ENCODE measurements at regions not wholly inside any gene's neighbourhood (a gene's known extent, or its start where the extent isn't known, plus 50 kb on each side); places are given as distances from the start of the nearest gene placed in this dataset.

DNA sequence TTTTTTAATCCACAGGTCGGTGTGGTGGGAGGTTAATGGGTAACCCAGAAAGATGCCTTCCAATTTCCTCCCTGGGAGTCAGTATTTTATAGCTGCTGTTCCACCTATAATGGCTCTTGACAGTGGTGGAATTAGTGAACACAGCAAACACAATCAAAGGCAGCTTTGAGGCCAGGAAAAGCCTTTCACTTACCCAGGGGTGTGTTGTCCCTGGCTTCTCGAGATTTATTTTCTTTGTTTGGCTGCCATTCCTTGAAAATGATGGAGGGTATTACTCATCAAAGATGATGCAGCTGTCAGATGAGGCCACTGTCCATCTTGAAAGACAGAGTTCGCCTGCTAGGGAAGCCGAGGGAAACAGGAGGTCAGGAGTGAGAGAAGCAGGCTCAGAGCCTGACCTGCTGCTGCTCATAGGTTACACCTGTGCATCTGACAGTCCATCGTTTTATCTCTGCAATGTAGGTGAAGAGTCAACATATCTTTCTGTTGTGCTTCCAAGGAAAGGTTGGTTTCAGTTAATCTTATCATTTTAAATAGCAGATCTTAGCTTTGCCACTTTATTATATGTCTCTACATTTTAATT lies 221.6 kb downstream of the XPNPEP1 start:
- H3K36me3 ChIP-seq (ENCODE audit: insufficient read depth, low read length), result no peaks in the 10 kb centered on the region
- H3K79me2 ChIP-seq (replicated peaks; ENCODE audit: insufficient read depth, low read length), result no peaks in the 10 kb centered on the region
- H3K4me2 ChIP-seq (ENCODE audit: low read length), result no peak overlapping the region
- H2AFZ ChIP-seq (ENCODE audit: low read depth, low read length), result no peak overlapping the region
- H3K9me3 ChIP-seq (ENCODE audit: low read length), result no peaks in the 10 kb centered on the region
- H3K4me3 ChIP-seq (ENCODE audit: low read length), result no peak overlapping the region
- H3K9ac ChIP-seq (ENCODE audit: low read length), result no peak overlapping the region
- H3K27me3 ChIP-seq (ENCODE audit: insufficient read depth, low read depth, low read length), result no peaks in the 10 kb centered on the region
- no peaks in the 10 kb centered on the region for H3K9me2 ChIP-seq (ENCODE audit: insufficient read depth, low read length)
- no peaks in the 10 kb centered on the region for H4K20me1 ChIP-seq (ENCODE audit: insufficient read depth)
- peaks cover 8% of the 10 kb centered on the region for H3F3A ChIP-seq (ENCODE audit: insufficient read depth, low read length, poor library complexity, severe bottlenecking)
- no peak overlapping the region for H3K27ac ChIP-seq (ENCODE audit: low read length)
- no peak for TF ChIP-seq EP300 (conservative IDR thresholded peaks at IDR 0.05; ENCODE audit: poor library complexity, severe bottlenecking)

GRCh38 chr10:109698882-109699664 lies 224.2 kb downstream of the XPNPEP1 start:
- Histone ChIP-seq H3K4me3 (ENCODE audit: low read length) (no peak overlapping the region), H3K9ac (ENCODE audit: low read length) (no peak overlapping the region), H3K79me2 (replicated peaks; ENCODE audit: insufficient read depth, low read length) (no peaks in the 10 kb centered on the region), H3K27ac (ENCODE audit: low read length) (no peak overlapping the region), H3K27me3 (ENCODE audit: insufficient read depth, low read depth, low read length) (no peaks in the 10 kb centered on the region), H3K36me3 (ENCODE audit: insufficient read depth, low read length) (no peaks in the 10 kb centered on the region), H4K20me1 (ENCODE audit: insufficient read depth) (no peaks in the 10 kb centered on the region), H3F3A (ENCODE audit: insufficient read depth, low read length, poor library complexity, severe bottlenecking) (no peaks in the 10 kb centered on the region), H3K9me2 (ENCODE audit: insufficient read depth, low read length) (no peaks in the 10 kb centered on the region), H2AFZ (ENCODE audit: low read depth, low read length) (no peak overlapping the region), H3K4me2 (ENCODE audit: low read length) (no peak overlapping the region), H3K9me3 (ENCODE audit: low read length) (no peaks in the 10 kb centered on the region)
- TF ChIP-seq SMC3 (conservative IDR thresholded peaks at IDR 0.05; ENCODE audit: poor library complexity) (no peak), TAF1 (IDR thresholded peaks at IDR 0.05; ENCODE audit: low read depth) (no peak), EP300 (conservative IDR thresholded peaks at IDR 0.05; ENCODE audit: poor library complexity, severe bottlenecking) (no peak), EZH2 (IDR thresholded peaks at IDR 0.05; ENCODE audit: borderline replicate concordance, insufficient read depth, low read length, poor library complexity, severe bottlenecking) (no peak), MXI1 (conservative IDR thresholded peaks at IDR 0.05; ENCODE audit: poor library complexity, severe bottlenecking) (no peak), RAD21 (conservative IDR thresholded peaks at IDR 0.05) (no peak)
- TF ChIP-seq, protein P1, sequence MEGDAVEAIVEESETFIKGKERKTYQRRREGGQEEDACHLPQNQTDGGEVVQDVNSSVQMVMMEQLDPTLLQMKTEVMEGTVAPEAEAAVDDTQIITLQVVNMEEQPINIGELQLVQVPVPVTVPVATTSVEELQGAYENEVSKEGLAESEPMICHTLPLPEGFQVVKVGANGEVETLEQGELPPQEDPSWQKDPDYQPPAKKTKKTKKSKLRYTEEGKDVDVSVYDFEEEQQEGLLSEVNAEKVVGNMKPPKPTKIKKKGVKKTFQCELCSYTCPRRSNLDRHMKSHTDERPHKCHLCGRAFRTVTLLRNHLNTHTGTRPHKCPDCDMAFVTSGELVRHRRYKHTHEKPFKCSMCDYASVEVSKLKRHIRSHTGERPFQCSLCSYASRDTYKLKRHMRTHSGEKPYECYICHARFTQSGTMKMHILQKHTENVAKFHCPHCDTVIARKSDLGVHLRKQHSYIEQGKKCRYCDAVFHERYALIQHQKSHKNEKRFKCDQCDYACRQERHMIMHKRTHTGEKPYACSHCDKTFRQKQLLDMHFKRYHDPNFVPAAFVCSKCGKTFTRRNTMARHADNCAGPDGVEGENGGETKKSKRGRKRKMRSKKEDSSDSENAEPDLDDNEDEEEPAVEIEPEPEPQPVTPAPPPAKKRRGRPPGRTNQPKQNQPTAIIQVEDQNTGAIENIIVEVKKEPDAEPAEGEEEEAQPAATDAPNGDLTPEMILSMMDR (IDR thresholded peaks at IDR 0.05; ENCODE audit: poor library complexity, severe bottlenecking), result no peak

GRCh38 chr10:109698086-109698485 lies 225.2 kb downstream of the XPNPEP1 start:
- Histone ChIP-seq H3K36me3 (ENCODE audit: insufficient read depth, low read length) (no peaks in the 10 kb centered on the region), H3F3A (ENCODE audit: insufficient read depth, low read length, poor library complexity, severe bottlenecking) (no peaks in the 10 kb centered on the region), H2AFZ (ENCODE audit: low read depth, low read length) (no peak overlapping the region), H3K27ac (ENCODE audit: low read length) (no peak overlapping the region), H3K9ac (ENCODE audit: low read length) (no peak overlapping the region), H3K27me3 (ENCODE audit: insufficient read depth, low read depth, low read length) (no peaks in the 10 kb centered on the region), H3K79me2 (replicated peaks; ENCODE audit: insufficient read depth, low read length) (no peaks in the 10 kb centered on the region), H3K4me3 (ENCODE audit: low read length) (no peak overlapping the region), H4K20me1 (ENCODE audit: insufficient read depth) (no peaks in the 10 kb centered on the region), H3K9me2 (ENCODE audit: insufficient read depth, low read length) (no peaks in the 10 kb centered on the region), H3K9me3 (ENCODE audit: low read length) (no peaks in the 10 kb centered on the region), H3K4me2 (ENCODE audit: low read length) (no peak overlapping the region)
- TF ChIP-seq EZH2 (IDR thresholded peaks at IDR 0.05; ENCODE audit: borderline replicate concordance, insufficient read depth, low read length, poor library complexity, severe bottlenecking) (no peak), SMC3 (conservative IDR thresholded peaks at IDR 0.05; ENCODE audit: poor library complexity) (no peak), POLR2AphosphoS5 (IDR thresholded peaks at IDR 0.05) (no peak), RAD21 (conservative IDR thresholded peaks at IDR 0.05) (no peak), EP300 (conservative IDR thresholded peaks at IDR 0.05; ENCODE audit: poor library complexity, severe bottlenecking) (no peak), MXI1 (conservative IDR thresholded peaks at IDR 0.05; ENCODE audit: poor library complexity, severe bottlenecking) (no peak), TAF1 (IDR thresholded peaks at IDR 0.05; ENCODE audit: low read depth) (no peak)
- TF ChIP-seq, protein P1 (IDR thresholded peaks at IDR 0.05; ENCODE audit: poor library complexity, severe bottlenecking), result no peak
- TF ChIP-seq, protein P2, sequence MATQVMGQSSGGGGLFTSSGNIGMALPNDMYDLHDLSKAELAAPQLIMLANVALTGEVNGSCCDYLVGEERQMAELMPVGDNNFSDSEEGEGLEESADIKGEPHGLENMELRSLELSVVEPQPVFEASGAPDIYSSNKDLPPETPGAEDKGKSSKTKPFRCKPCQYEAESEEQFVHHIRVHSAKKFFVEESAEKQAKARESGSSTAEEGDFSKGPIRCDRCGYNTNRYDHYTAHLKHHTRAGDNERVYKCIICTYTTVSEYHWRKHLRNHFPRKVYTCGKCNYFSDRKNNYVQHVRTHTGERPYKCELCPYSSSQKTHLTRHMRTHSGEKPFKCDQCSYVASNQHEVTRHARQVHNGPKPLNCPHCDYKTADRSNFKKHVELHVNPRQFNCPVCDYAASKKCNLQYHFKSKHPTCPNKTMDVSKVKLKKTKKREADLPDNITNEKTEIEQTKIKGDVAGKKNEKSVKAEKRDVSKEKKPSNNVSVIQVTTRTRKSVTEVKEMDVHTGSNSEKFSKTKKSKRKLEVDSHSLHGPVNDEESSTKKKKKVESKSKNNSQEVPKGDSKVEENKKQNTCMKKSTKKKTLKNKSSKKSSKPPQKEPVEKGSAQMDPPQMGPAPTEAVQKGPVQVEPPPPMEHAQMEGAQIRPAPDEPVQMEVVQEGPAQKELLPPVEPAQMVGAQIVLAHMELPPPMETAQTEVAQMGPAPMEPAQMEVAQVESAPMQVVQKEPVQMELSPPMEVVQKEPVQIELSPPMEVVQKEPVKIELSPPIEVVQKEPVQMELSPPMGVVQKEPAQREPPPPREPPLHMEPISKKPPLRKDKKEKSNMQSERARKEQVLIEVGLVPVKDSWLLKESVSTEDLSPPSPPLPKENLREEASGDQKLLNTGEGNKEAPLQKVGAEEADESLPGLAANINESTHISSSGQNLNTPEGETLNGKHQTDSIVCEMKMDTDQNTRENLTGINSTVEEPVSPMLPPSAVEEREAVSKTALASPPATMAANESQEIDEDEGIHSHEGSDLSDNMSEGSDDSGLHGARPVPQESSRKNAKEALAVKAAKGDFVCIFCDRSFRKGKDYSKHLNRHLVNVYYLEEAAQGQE (IDR thresholded peaks at IDR 0.05; ENCODE audit: borderline replicate concordance), result no peak
